Endothelial cell (in vitro differentiated cells): ENCODE measurements at regions not wholly inside any gene's neighbourhood (a gene's known extent, or its start where the extent isn't known, plus 50 kb on each side); places are given as distances from the start of the nearest gene placed in this dataset.

Source experiments
- DNase-seq: peaks from one replicate; pipeline ENCODE4 v3.0.0; 2021; ENCODE audit warnings: low spot score
- H3K27ac Mint-ChIP-seq: one replicate; pipeline ENCODE4 v1.8.0; 2021; ENCODE audit warnings: mixed read lengths, inconsistent platforms; ENCODE audit not compliant: unreplicated experiment
- H3K27me3 Mint-ChIP-seq: one replicate; pipeline ENCODE4 v1.8.0; 2021; ENCODE audit warnings: mild to moderate bottlenecking, moderate library complexity, mixed read lengths, inconsistent platforms; ENCODE audit not compliant: unreplicated experiment
- H3K36me3 Mint-ChIP-seq: one replicate; pipeline ENCODE4 v1.8.0; 2021; ENCODE audit warnings: mild to moderate bottlenecking, low read depth, mixed read lengths, inconsistent platforms; ENCODE audit not compliant: unreplicated experiment
- H3K4me1 Mint-ChIP-seq: one replicate; pipeline ENCODE4 v1.8.0; 2021; ENCODE audit warnings: mild to moderate bottlenecking, mixed read lengths, inconsistent platforms; ENCODE audit not compliant: unreplicated experiment
- H3K4me3 Mint-ChIP-seq: one replicate; pipeline ENCODE4 v1.8.0; 2021; ENCODE audit warnings: mild to moderate bottlenecking, mixed read lengths, inconsistent platforms; ENCODE audit not compliant: unreplicated experiment
- H3K9me3 Mint-ChIP-seq: one replicate; pipeline ENCODE4 v1.8.0; 2021; ENCODE audit warnings: mixed read lengths, inconsistent platforms; ENCODE audit not compliant: unreplicated experiment
- CTCF ChIP-seq: fragments of 200-600 bp; sonication (generic); IDR thresholded peaks from one replicate; pipeline ENCODE4 v1.5.0; 2021; ENCODE audit warnings: antibody characterized with exemption; ENCODE audit not compliant: unreplicated experiment

- DNase-seq: no peak
- TF ChIP-seq CTCF: no peak
- Mint-ChIP-seq H3K27me3 (peaks cover 2% of the 10 kb centered on the region), H3K4me1 (no peaks in the 10 kb centered on the region), H3K36me3 (no peaks in the 10 kb centered on the region), H3K9me3 (peaks cover 30% of the 10 kb centered on the region), H3K4me3 (no peak overlapping the region), H3K27ac (no peak overlapping the region)
Measured at GRCh38 chr22:34688825-34689224, 377.1 kb upstream of the ISX start.

- H3K27ac Mint-ChIP-seq: no peak overlapping the region
- no peak overlapping the region for H3K4me3 Mint-ChIP-seq
- TF ChIP-seq CTCF: no peak
- H3K36me3 Mint-ChIP-seq: peaks cover 6% of the 10 kb centered on the region
- H3K27me3 Mint-ChIP-seq: peaks cover 2% of the 10 kb centered on the region
- DNase-seq: no peak
- H3K9me3 Mint-ChIP-seq: peaks cover 38% of the 10 kb centered on the region
- no peaks in the 10 kb centered on the region for H3K4me1 Mint-ChIP-seq
Measured at GRCh38 chr22:34696557-34696956, 369.4 kb upstream of the ISX start.

- H3K36me3 Mint-ChIP-seq: peaks cover 8% of the 10 kb centered on the region
- peaks cover 4% of the 10 kb centered on the region for H3K27me3 Mint-ChIP-seq
- no peak overlapping the region for H3K4me3 Mint-ChIP-seq
- no peak for DNase-seq
- no peak overlapping the region for H3K27ac Mint-ChIP-seq
- no peaks in the 10 kb centered on the region for H3K4me1 Mint-ChIP-seq
- peaks cover 28% of the 10 kb centered on the region for H3K9me3 Mint-ChIP-seq
- no peak for TF ChIP-seq CTCF
Measured at GRCh38 chr22:34702279-34702678, 363.7 kb upstream of the ISX start.

GRCh38 chr22:34709641-34710040, 356.3 kb upstream of the ISX start:
- H3K36me3 Mint-ChIP-seq: peaks cover 2% of the 10 kb centered on the region
- peaks cover 6% of the 10 kb centered on the region for H3K27me3 Mint-ChIP-seq
- no peak overlapping the region for H3K27ac Mint-ChIP-seq
- DNase-seq: no peak
- no peak for TF ChIP-seq CTCF
- peaks cover 26% of the 10 kb centered on the region for H3K9me3 Mint-ChIP-seq
- H3K4me3 Mint-ChIP-seq: no peak overlapping the region
- H3K4me1 Mint-ChIP-seq: no peaks in the 10 kb centered on the region

- H3K4me3 Mint-ChIP-seq: no peak overlapping the region
- TF ChIP-seq CTCF: no peak
- no peak overlapping the region for H3K27ac Mint-ChIP-seq
- H3K27me3 Mint-ChIP-seq: peaks cover 2% of the 10 kb centered on the region
- peaks cover 19% of the 10 kb centered on the region for H3K9me3 Mint-ChIP-seq
- H3K4me1 Mint-ChIP-seq: no peaks in the 10 kb centered on the region
- H3K36me3 Mint-ChIP-seq: peaks cover 4% of the 10 kb centered on the region
- DNase-seq: no peak
Measured at GRCh38 chr22:34722901-34723300, 343.1 kb upstream of the ISX start.
